SH-SY5Y (cell line): ENCODE measurements at regions not wholly inside any gene's neighbourhood (a gene's known extent, or its start where the extent isn't known, plus 50 kb on each side); places are given as distances from the start of the nearest gene placed in this dataset.

Experiments used
- GATA2 ChIP-seq: IDR thresholded peaks from 2 replicates; pipeline ENCODE4 v1.6.1; 2011; ENCODE audit warnings: mild to moderate bottlenecking, low read depth, low read length
- GATA3 ChIP-seq: IDR thresholded peaks from 2 replicates; pipeline ENCODE4 v1.6.1; 2011; ENCODE audit warnings: low read depth, mild to moderate bottlenecking, low read length, moderate library complexity

DNA sequence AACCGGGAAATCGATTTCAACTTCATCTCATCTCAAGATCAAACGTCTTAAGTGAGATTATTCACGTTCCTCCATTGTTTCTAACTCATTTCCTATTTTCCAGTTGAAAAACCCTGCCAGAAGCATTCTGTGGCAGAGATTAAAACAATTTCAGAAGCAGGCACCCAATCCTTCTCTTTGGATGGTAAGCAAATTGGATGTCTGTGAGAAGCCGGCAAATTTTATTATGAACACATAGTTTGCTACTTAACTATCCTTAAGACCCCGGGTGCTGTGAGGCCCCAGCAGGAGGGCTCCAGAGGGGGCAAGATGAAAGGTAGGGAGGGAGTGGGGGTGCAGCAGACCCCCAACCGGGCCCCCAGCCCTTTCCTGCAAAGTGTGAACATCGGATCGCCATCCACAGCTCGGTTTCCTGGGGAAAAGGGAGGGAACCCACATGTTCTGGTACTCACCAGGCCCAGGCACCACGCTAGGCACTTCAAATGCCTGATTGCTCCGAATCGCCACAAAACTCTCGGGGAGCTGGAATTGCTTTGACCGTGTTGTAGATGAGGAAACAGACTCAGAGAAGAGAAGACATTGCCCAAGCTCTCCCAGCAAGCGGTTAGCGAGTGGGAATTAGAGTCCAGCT, 167.1 kb upstream of the MVB12B start:
- TF ChIP-seq GATA3 (no peak), GATA2 (no peak)
